K562 (cell line): ENCODE measurements at regions not wholly inside any gene's neighbourhood (a gene's known extent, or its start where the extent isn't known, plus 50 kb on each side); places are given as distances from the start of the nearest gene placed in this dataset.

Experiments used
- ATAC-seq: fragments of 200-7000 bp; cut with Tn5 transposase; 3 replicates; pipeline ENCODE4 v1.9.1; 2020; ENCODE audit warnings: moderate library complexity
- BruUV-seq: library from RNA; stranded (reverse); fragments of 400-500 nt; replicated peaks from 2 replicates; lab custom pipeline; 2021; lab: Mats Ljungman, UMichigan
- CTCF ChIA-PET: fragments of 300-600 bp; formaldehyde crosslinking; extraction: SDS; loops from one replicate; lab custom pipeline; 2021; ENCODE audit warnings: low intra/inter-chr PET ratio; lab: Yijun Ruan, JAX
- POLR2A ChIA-PET: fragments of 300-600, 350-650 bp; sonication (Branson Sonifier 250); formaldehyde crosslinking; extraction: SDS; loops from one replicate; lab custom pipeline; 2021; ENCODE audit warnings: antibody characterized with exemption, inconsistent platforms; lab: Yijun Ruan, JAX
- DNase-seq, 4 experiments: peaks; one replicate each; pipeline versions ENCODE4 v3.0.0 to v3.0.0-alpha.2; 2011 to 2018; ENCODE audit warnings: low spot score in 3 of 4, mixed read lengths in 3 of 4; ENCODE audit errors: extremely low read depth in 1 of 4
- FAIRE-seq: peaks from 2 replicates; lab custom pipeline; 2011; peaks lifted over from hg19 to GRCh38; lab: Jason Lieb, UNC
- H2AFZ ChIP-seq: 2 replicates; pipeline ENCODE4 v1.6.0; 2011; ENCODE audit warnings: low read depth, low read length, control low read depth, inconsistent platforms
- H3K27ac ChIP-seq: fragments of 200-600 bp; 3 replicates; pipeline ENCODE4 v1.8.0; 2011; ENCODE audit warnings: low read depth, mild to moderate bottlenecking, control low read depth, inconsistent platforms, low read length, moderate library complexity, mixed read lengths; ENCODE audit errors: extremely low read depth
- H3K27me3 ChIP-seq, 2 experiments: fragments of 300-600 bp in 1 of 2; 2 replicates in 1 of 2; 3 replicates in 1 of 2; pipeline versions ENCODE4 v1.6.0 to v1.8.0; 2011; ENCODE audit warnings: inconsistent platforms in 2 of 2, low read length in 2 of 2, mild to moderate bottlenecking in 1 of 2, mixed read lengths in 1 of 2, moderate library complexity in 1 of 2; ENCODE audit not compliant: control insufficient read depth in 2 of 2, insufficient read depth in 2 of 2
- H3K36me3 ChIP-seq: fragments of 300-600 bp; 3 replicates; pipeline ENCODE4 v1.8.0; 2011; ENCODE audit warnings: mild to moderate bottlenecking, low read length, inconsistent platforms; ENCODE audit not compliant: control insufficient read depth, insufficient read depth
- H3K4me1 ChIP-seq, 2 experiments: fragments of 200-600 bp in 1 of 2; replicated peaks in 1 of 2; 2 replicates in 1 of 2; 3 replicates in 1 of 2; pipeline versions ENCODE4 v1.5.1 to v1.8.0; 2011; ENCODE audit warnings: inconsistent platforms in 2 of 2, low read length in 2 of 2, mild to moderate bottlenecking in 1 of 2, mixed read lengths in 1 of 2, moderate library complexity in 1 of 2; ENCODE audit not compliant: control insufficient read depth in 2 of 2, insufficient read depth in 2 of 2
- H3K4me2 ChIP-seq: 2 replicates; pipeline ENCODE4 v1.6.1; 2011; ENCODE audit warnings: low read length, control low read depth, inconsistent platforms, mixed read lengths; ENCODE audit not compliant: insufficient read depth
- H3K4me3 ChIP-seq: fragments of 200-600 bp; sonication (generic), shearing (Covaris generic); 2 replicates; pipeline ENCODE4 v1.5.1; 2016; ENCODE audit warnings: control low read depth, inconsistent platforms
- H3K79me2 ChIP-seq: fragments of 200-600 bp; 3 replicates; pipeline ENCODE4 v1.8.0; 2011; ENCODE audit warnings: low read length, inconsistent platforms; ENCODE audit not compliant: control insufficient read depth, insufficient read depth
- H3K9ac ChIP-seq, 2 experiments: 2 replicates each; pipeline versions ENCODE4 v1.6.0 to v1.6.1; 2011; ENCODE audit warnings: low read depth in 2 of 2, low read length in 2 of 2, control low read depth in 1 of 2, inconsistent platforms in 1 of 2, mild to moderate bottlenecking in 1 of 2, mixed read lengths in 1 of 2; ENCODE audit not compliant: insufficient read depth in 1 of 2
- H3K9me1 ChIP-seq: one replicate; pipeline ENCODE4 v1.6.0; 2011; ENCODE audit warnings: inconsistent platforms, mild to moderate bottlenecking, low read length, moderate library complexity; ENCODE audit not compliant: control insufficient read depth, insufficient read depth
- H3K9me3 ChIP-seq: replicated peaks from 2 replicates; pipeline ENCODE4 v1.5.1; 2011; ENCODE audit warnings: low read depth, low read length, inconsistent platforms; ENCODE audit not compliant: control insufficient read depth, insufficient read depth
- H4K20me1 ChIP-seq: replicated peaks from 2 replicates; pipeline ENCODE4 v1.6.1; 2011; ENCODE audit warnings: low read length, inconsistent platforms, mixed read lengths; ENCODE audit not compliant: control insufficient read depth, insufficient read depth
- FOXK2 ChIP-seq, 2 experiments: fragments of 450-650 bp; IDR thresholded peaks in 1 of 2; conservative IDR thresholded peaks in 1 of 2; 2 replicates each; pipeline ENCODE4 v1.6.1; 2016; ENCODE audit warnings: low read depth in 2 of 2, mild to moderate bottlenecking in 1 of 2
- GABPB2 ChIP-seq: fragments of 250-450 bp; sonication (Bioruptor Pico); conservative IDR thresholded peaks from 2 replicates; pipeline ENCODE4 v1.5.1; 2021; ENCODE audit warnings: mild to moderate bottlenecking
- GTF2F1 ChIP-seq: IDR thresholded peaks from 2 replicates; pipeline ENCODE4 v1.6.1; 2011; ENCODE audit warnings: low read depth, low read length, improper control_type of control experiment
- HMG20B ChIP-seq: fragments of 250-450 bp; sonication (Bioruptor Pico); IDR thresholded peaks from 2 replicates; pipeline ENCODE4 v1.5.0; 2021; ENCODE audit warnings: mild to moderate bottlenecking
- KLF16 ChIP-seq: IDR thresholded peaks from 2 replicates; pipeline ENCODE4 v1.6.1; 2016; ENCODE audit warnings: antibody characterized with exemption
- MBD2 ChIP-seq: sonication (generic); IDR thresholded peaks from 2 replicates; pipeline ENCODE4 v1.6.1; 2016; ENCODE audit warnings: low read depth, borderline replicate concordance
- SMAD1 ChIP-seq: fragments of 150-350 bp; IDR thresholded peaks from 2 replicates; pipeline ENCODE4 v1.6.1; 2014; ENCODE audit warnings: low read length, low read depth; ENCODE audit not compliant: partially characterized antibody
- SMARCA5 ChIP-seq: fragments of 450-650 bp; IDR thresholded peaks from 2 replicates; pipeline ENCODE4 v1.6.1; 2016
- ZBTB7A ChIP-seq: IDR thresholded peaks from 2 replicates; pipeline ENCODE4 v1.6.1; 2011; ENCODE audit warnings: low read depth, mild to moderate bottlenecking, low read length, moderate library complexity, borderline replicate concordance; ENCODE audit not compliant: control insufficient read depth
- ZNF445 ChIP-seq: fragments of 250-450 bp; sonication (Bioruptor Pico); IDR thresholded peaks from 2 replicates; pipeline ENCODE4 v1.4.0; 2020; ENCODE audit warnings: low read depth, mild to moderate bottlenecking, moderate library complexity
- ZNF780A ChIP-seq: fragments of 250-450 bp; sonication (Bioruptor Pico); IDR thresholded peaks from 2 replicates; pipeline ENCODE4 v1.5.0; 2021; ENCODE audit warnings: mild to moderate bottlenecking
- WGBS: fragments of 100-300 bp; shearing (Covaris generic); methylation state at CpG from one replicate; pipeline ENCODE4 v1.1.6; 2016; ENCODE audit warnings: low coverage, mixed read lengths; ENCODE audit not compliant: insufficient coverage; ENCODE audit errors: missing lambda C conversion rate; 5-methylcytosine and 5-hydroxymethylcytosine counted together
- in situ Hi-C: fragments of 300-500 bp; cut with MboI; formaldehyde crosslinking; loops from 4 replicates; pipeline ENCODE4 v1.15.0; 2018; ENCODE audit warnings: inconsistent platforms, mixed read lengths
- intact Hi-C: fragments of 100-400 bp; cut with micrococcal nuclease; formaldehyde crosslinking; loops from 2 replicates; pipeline ENCODE4 v1.14.2; 2022
- TF ChIP-seq, protein P1 (sequence below): fragments of 150-350 bp; IDR thresholded peaks from 2 replicates; pipeline ENCODE4 v1.6.1; 2014; ENCODE audit warnings: low read depth, mild to moderate bottlenecking, low read length, borderline replicate concordance
- TF ChIP-seq, protein P2 (sequence below), 2 experiments: fragments of 450-650 bp; formaldehyde crosslinking in 1 of 2; IDR thresholded peaks; 2 replicates each; pipeline versions ENCODE4 v1.4.0 to v1.6.1; 2014 to 2020; ENCODE audit warnings: mild to moderate bottlenecking in 2 of 2, borderline replicate concordance in 1 of 2, low read depth in 1 of 2

DNA sequence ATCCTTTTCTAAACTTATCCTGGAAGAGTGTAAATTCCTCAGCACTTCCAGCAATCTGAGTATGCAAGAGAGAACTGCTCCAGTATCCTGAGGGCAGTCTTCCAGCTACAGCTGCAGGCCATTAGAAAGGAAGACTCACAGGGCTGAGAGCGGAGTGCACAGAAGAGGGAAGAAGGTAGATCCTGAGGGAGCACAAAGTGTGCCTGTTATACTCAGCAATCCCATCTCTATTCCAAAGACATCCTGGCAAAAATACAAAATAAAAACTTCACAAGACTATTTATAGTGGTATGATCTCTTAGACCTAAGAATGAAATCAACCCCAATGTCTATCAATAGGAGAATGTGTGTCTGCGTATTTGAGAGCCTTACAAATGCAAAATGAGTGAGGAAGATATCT is 292.0 kb downstream of the ZIC1 start:
- intact Hi-C loops (no loop called here), in situ Hi-C loops (no loop called here)
- ATAC-seq (no peak), FAIRE-seq (no peak), DNase-seq (no peak)
- Histone ChIP-seq H3K4me1 (no peaks in the 10 kb centered on the region), H3K4me2 (no peak overlapping the region), H2AFZ (no peak overlapping the region), H3K9me3 (no peaks in the 10 kb centered on the region; the same call in 1 of the 2 replicates), H4K20me1 (no peaks in the 10 kb centered on the region), H3K36me3 (no peaks in the 10 kb centered on the region), H3K4me3 (no peak overlapping the region), H3K27ac (no peak overlapping the region), H3K9me1 (no peaks in the 10 kb centered on the region), H3K27me3 (no peaks in the 10 kb centered on the region), H3K9ac (no peak overlapping the region), H3K79me2 (no peaks in the 10 kb centered on the region)
- BruUV-seq: no TSS peak
- ChIA-PET POLR2A (no interaction called here), CTCF (no interaction called here)
- 0% methylated on average over 2 of the region's 2 CpGs for WGBS
- TF ChIP-seq HMG20B (CRISPR knock-in tag) (no peak), KLF16 (no peak), ZBTB7A (no peak), ZNF780A (CRISPR knock-in tag) (no peak), SMAD1 (no peak), GABPB2 (no peak), GTF2F1 (no peak), FOXK2 (conservative IDR thresholded peaks at IDR 0.05 in 1 of 2, IDR thresholded peaks at IDR 0.05 in 1 of 2; ENCODE audit: low read depth in 2 of 2) (no peak), ZNF445 (CRISPR knock-in tag) (no peak), SMARCA5 (no peak), MBD2 (no peak)
- TF ChIP-seq, protein P1, sequence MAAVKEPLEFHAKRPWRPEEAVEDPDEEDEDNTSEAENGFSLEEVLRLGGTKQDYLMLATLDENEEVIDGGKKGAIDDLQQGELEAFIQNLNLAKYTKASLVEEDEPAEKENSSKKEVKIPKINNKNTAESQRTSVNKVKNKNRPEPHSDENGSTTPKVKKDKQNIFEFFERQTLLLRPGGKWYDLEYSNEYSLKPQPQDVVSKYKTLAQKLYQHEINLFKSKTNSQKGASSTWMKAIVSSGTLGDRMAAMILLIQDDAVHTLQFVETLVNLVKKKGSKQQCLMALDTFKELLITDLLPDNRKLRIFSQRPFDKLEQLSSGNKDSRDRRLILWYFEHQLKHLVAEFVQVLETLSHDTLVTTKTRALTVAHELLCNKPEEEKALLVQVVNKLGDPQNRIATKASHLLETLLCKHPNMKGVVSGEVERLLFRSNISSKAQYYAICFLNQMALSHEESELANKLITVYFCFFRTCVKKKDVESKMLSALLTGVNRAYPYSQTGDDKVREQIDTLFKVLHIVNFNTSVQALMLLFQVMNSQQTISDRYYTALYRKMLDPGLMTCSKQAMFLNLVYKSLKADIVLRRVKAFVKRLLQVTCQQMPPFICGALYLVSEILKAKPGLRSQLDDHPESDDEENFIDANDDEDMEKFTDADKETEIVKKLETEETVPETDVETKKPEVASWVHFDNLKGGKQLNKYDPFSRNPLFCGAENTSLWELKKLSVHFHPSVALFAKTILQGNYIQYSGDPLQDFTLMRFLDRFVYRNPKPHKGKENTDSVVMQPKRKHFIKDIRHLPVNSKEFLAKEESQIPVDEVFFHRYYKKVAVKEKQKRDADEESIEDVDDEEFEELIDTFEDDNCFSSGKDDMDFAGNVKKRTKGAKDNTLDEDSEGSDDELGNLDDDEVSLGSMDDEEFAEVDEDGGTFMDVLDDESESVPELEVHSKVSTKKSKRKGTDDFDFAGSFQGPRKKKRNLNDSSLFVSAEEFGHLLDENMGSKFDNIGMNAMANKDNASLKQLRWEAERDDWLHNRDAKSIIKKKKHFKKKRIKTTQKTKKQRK: no peak
- TF ChIP-seq, protein P2, sequence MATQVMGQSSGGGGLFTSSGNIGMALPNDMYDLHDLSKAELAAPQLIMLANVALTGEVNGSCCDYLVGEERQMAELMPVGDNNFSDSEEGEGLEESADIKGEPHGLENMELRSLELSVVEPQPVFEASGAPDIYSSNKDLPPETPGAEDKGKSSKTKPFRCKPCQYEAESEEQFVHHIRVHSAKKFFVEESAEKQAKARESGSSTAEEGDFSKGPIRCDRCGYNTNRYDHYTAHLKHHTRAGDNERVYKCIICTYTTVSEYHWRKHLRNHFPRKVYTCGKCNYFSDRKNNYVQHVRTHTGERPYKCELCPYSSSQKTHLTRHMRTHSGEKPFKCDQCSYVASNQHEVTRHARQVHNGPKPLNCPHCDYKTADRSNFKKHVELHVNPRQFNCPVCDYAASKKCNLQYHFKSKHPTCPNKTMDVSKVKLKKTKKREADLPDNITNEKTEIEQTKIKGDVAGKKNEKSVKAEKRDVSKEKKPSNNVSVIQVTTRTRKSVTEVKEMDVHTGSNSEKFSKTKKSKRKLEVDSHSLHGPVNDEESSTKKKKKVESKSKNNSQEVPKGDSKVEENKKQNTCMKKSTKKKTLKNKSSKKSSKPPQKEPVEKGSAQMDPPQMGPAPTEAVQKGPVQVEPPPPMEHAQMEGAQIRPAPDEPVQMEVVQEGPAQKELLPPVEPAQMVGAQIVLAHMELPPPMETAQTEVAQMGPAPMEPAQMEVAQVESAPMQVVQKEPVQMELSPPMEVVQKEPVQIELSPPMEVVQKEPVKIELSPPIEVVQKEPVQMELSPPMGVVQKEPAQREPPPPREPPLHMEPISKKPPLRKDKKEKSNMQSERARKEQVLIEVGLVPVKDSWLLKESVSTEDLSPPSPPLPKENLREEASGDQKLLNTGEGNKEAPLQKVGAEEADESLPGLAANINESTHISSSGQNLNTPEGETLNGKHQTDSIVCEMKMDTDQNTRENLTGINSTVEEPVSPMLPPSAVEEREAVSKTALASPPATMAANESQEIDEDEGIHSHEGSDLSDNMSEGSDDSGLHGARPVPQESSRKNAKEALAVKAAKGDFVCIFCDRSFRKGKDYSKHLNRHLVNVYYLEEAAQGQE (IDR thresholded peaks at IDR 0.05; ENCODE audit: borderline replicate concordance): no peak
- TF ChIP-seq, protein P2 (CRISPR knock-in tag; IDR thresholded peaks at IDR 0.05; ENCODE audit: low read depth): no peak
